ENCODE measurements at regions not wholly inside any gene's neighbourhood (a gene's known extent, or its start where the extent isn't known, plus 50 kb on each side); places are given as distances from the start of the nearest gene placed in this dataset.

DNA sequence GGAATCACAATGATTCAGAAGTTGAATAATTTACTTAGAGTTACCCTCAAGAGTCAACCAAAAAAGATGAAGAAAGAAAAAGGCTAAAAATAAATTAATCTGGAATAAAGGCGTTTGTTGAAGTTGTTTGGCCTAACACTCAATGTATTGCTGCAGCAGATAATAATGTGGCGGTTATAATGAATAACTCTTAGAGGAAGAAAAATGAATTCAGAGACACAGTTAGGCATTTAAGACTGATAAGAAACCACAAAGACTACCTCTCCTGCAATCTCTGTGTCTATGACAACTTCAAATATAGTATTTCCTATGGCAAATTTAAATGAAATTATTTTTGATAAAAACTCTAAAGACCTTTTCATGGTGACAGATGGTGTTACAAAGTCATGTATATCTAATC is 1369.1 kb upstream of the AGA start:
- no peaks in the 10 kb centered on the region for H3K27me3 ChIP-seq (ENCODE audit: insufficient read depth, low read length)
- no peaks in the 10 kb centered on the region for H3K4me1 ChIP-seq (ENCODE audit: insufficient read depth, low read length)
- no peak overlapping the region for H3K4me3 ChIP-seq (ENCODE audit: low read length)
- H3K9me3 ChIP-seq (ENCODE audit: low read depth, low read length): no peaks in the 10 kb centered on the region

DNA sequence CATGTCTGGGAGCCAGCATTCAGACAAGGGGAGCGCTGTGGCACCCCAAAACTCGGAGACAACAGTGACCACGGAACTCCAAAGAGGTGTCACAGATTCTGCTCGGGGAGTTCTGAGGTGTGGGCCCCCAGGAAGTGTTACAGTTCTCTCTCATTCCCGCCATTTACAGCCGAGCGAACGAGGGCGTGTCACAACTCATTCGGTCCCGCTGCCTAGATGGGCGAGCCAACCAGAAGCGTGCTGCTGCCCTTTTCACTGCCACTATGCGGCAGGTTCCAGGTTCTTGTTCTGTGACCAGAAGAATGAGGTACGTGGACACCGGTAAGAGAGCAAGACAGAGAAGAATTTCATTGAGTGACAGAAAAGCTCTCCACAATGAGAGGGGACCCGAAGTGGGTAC is 1370.6 kb upstream of the AGA start:
- H3K4me1 ChIP-seq (ENCODE audit: insufficient read depth, low read length): no peaks in the 10 kb centered on the region
- H3K27me3 ChIP-seq (ENCODE audit: insufficient read depth, low read length): no peaks in the 10 kb centered on the region
- no peaks in the 10 kb centered on the region for H3K9me3 ChIP-seq (ENCODE audit: low read depth, low read length)

DNA sequence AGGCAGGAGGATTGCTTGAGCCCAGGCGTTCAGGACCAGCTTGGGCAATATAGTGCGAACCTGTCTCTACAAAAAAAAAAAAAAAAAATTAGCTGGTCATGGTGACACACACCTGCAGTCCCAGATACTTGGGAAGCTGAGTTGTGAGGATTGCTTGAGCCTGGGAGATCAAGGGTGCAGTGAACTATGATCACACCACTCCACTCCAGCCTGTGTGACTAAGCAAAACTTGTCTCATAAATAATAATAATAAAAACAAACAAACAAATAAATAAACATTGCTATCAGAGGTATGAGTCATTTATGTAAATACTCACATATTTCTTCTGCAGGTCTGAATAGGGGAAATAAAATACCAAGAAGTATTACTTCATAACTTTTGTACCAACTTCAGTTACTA is 1372.7 kb upstream of the AGA start:
- H3K9me3 ChIP-seq (ENCODE audit: low read depth, low read length): no peaks in the 10 kb centered on the region
- no peak overlapping the region for H3K4me3 ChIP-seq (ENCODE audit: low read length)
- H3K4me1 ChIP-seq (ENCODE audit: insufficient read depth, low read length): no peaks in the 10 kb centered on the region
- H3K27me3 ChIP-seq (ENCODE audit: insufficient read depth, low read length): no peaks in the 10 kb centered on the region

More for the DNA sequence above, 1370.6 kb upstream of the AGA start:
- H3K4me3 ChIP-seq (ENCODE audit: low read length): no peak overlapping the region

DNA sequence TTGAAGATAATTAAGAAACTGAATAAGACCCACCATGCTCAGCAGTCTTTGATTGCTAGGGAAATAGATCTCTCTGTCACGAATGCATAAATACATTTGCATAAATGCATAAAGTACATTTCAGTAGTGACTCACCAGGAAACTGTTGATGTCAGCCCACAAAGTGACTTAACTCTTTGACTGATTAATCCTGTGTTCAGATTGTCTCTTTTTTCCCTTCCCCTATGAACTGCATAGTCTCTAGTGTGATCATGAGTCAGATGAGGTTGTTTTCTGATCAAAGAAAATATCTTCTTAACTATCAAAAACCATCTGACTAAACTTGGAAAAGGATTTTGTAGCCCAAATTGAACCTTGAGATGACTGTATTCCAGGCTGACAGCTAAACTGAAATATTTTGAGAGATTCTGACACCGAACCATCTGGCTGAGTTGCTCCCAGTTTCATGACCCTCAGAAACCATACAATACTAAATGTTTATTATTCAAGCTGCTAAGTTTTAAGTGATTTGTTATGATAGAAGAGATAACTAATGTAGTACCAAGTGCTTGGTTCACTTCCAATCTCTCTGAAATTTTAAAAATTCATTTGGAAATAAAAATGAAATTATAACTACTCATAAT is 1381.5 kb upstream of the AGA start:
- no peaks in the 10 kb centered on the region for H3K4me1 ChIP-seq (ENCODE audit: insufficient read depth, low read length)
- peaks cover 6% of the 10 kb centered on the region for H3K9me3 ChIP-seq (ENCODE audit: low read depth, low read length)
- H3K27me3 ChIP-seq (ENCODE audit: insufficient read depth, low read length): no peaks in the 10 kb centered on the region
- no peak overlapping the region for H3K4me3 ChIP-seq (ENCODE audit: low read length)

DNA sequence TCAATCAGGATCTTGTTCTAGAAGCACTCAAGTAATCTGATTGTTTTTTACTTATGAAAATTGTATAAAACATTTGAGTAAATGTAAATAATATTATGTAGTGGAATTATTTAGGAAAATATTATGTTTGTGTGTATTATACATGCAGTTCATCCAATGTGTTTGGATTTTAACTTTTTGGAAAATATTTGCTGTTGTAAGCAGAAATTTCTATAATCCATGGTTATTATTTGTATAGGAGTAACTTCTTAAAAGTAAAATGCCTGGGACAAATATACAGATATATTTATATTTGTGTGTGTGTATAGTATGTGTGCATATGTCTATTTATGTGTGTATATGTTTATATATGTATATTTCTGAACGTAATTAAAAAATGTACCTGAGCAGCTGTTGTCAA is 1394.6 kb upstream of the AGA start:
- Histone ChIP-seq H3K9me3 (ENCODE audit: low read depth, low read length) (no peaks in the 10 kb centered on the region), H3K4me1 (ENCODE audit: insufficient read depth, low read length) (no peaks in the 10 kb centered on the region), H3K4me3 (ENCODE audit: low read length) (no peak overlapping the region), H3K27me3 (ENCODE audit: insufficient read depth, low read length) (no peaks in the 10 kb centered on the region)

DNA sequence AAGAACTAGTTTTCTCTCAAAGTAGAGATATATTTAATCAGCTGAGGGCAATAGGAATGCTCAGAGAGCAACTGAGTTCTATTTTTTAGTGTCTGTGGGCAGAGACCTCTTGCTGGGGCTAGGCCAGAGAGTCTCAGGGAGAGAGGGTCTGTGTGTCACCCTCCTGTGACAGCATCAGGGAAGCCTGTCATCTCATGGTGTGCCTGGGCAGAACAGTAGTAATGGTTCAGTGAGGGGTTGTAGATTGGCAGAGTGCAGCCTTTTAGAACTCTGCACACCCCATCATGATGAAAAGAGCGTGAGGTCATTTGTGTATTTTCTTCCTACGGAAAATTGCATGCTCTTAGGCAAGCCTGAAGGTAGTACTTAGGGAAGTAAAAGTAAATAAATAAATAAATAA is 1396.5 kb upstream of the AGA start:
- no peaks in the 10 kb centered on the region for H3K27me3 ChIP-seq (ENCODE audit: insufficient read depth, low read length)
- no peaks in the 10 kb centered on the region for H3K4me1 ChIP-seq (ENCODE audit: insufficient read depth, low read length)
- peaks cover 9% of the 10 kb centered on the region for H3K9me3 ChIP-seq (ENCODE audit: low read depth, low read length)
- no peak overlapping the region for H3K4me3 ChIP-seq (ENCODE audit: low read length)

DNA sequence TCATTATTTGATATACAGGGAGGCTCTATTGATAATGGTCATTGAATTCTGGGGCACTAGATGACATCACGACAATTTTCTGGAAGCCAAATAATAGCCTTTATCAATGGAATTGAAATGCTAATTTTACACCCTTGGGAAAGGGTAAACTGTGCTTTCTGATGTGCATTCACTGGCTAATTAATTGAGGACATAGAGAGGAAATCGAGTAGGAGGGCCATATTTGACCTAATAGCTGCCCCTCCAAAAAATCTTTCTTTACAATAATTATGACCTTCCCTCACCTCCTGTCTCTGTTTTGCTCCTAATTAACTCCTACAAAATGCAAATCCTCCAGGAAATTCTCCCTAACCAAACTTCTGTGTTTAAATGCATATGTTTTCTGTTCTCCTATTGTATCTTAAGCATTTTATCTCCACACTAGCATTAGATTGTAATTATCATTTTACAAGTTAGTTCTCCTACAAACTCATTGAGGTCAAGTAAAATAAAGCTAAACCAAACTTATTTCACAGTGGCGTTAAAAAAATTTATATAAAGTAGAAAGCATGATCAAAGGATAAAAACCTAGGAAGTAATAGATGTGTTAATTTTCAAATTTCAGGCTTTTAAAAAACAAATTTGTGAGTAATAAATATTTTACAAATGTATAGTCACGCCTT is 1414.0 kb upstream of the AGA start:
- Histone ChIP-seq H3K4me3 (ENCODE audit: low read length) (no peak overlapping the region), H3K27me3 (ENCODE audit: insufficient read depth, low read length) (no peaks in the 10 kb centered on the region), H3K4me1 (ENCODE audit: insufficient read depth, low read length) (no peaks in the 10 kb centered on the region), H3K9me3 (ENCODE audit: low read depth, low read length) (peaks cover 5% of the 10 kb centered on the region)

DNA sequence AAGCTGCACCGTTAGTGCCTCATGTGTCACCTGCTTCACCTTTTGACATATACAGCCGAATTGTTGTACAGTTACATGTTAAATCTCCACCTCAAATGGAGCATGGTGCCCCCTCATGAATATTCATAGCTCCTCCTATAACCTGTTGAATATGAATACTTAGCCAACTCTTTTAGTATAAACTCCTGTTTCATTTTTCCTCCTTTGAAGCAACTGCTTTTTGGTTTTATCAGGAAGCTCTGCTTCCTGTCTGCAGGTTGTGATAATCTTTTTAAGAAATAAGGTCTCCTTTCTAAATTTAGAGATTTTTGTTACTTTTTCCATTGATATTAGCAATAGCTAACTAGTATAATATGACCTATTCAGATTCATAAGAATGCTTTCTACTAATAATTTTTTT is 1429.2 kb upstream of the AGA start:
- Histone ChIP-seq H3K9me3 (ENCODE audit: low read depth, low read length) (no peaks in the 10 kb centered on the region), H3K4me1 (ENCODE audit: insufficient read depth, low read length) (no peaks in the 10 kb centered on the region), H3K4me3 (ENCODE audit: low read length) (no peak overlapping the region), H3K27me3 (ENCODE audit: insufficient read depth, low read length) (no peaks in the 10 kb centered on the region)

DNA sequence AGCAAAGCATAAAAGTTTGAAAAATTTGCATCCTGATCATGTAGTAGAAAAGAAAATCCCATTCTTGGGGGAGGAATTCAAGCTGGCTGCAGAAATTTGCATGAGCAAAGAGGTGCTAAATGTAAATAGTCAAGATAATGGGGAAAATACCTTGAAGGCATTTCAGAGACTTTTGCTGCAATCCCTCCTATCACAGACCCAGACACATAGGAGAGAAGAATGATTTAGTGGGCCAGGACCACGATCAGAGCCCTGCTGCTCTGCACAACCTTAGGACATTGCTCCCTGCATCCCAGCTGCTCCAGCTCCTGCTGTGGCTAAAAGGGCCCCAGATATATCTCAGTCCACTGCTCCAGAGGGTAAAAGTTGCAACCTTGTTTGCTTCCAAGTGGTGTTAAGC is 1439.7 kb upstream of the AGA start:
- H3K4me3 ChIP-seq (ENCODE audit: low read length): no peak overlapping the region
- no peaks in the 10 kb centered on the region for H3K9me3 ChIP-seq (ENCODE audit: low read depth, low read length)
- H3K27me3 ChIP-seq (ENCODE audit: insufficient read depth, low read length): no peaks in the 10 kb centered on the region
- H3K4me1 ChIP-seq (ENCODE audit: insufficient read depth, low read length): no peaks in the 10 kb centered on the region

DNA sequence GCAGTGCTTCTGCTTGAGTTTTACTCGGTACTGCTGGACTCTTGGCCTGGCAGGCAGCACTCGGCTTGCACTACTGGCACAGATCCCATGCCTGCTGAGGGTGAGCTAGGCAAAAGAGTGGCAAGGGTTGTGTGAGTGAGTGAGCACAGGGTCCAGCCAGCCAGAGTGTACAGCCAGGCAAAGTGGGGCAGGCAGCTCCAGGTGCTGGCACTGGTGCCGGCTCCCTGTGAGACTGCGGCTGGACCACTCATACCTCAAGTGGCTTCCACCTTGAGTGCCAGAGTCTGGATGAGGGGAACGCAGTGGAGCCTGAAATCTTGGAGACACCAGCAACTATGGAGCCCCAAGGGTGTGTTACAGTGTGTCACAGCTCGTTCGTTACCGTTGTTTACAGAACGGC is 1451.9 kb upstream of the AGA start:
- Histone ChIP-seq H3K4me1 (ENCODE audit: insufficient read depth, low read length) (no peaks in the 10 kb centered on the region), H3K9me3 (ENCODE audit: low read depth, low read length) (peaks cover 6% of the 10 kb centered on the region), H3K4me3 (ENCODE audit: low read length) (no peak overlapping the region), H3K27me3 (ENCODE audit: insufficient read depth, low read length) (no peaks in the 10 kb centered on the region)

DNA sequence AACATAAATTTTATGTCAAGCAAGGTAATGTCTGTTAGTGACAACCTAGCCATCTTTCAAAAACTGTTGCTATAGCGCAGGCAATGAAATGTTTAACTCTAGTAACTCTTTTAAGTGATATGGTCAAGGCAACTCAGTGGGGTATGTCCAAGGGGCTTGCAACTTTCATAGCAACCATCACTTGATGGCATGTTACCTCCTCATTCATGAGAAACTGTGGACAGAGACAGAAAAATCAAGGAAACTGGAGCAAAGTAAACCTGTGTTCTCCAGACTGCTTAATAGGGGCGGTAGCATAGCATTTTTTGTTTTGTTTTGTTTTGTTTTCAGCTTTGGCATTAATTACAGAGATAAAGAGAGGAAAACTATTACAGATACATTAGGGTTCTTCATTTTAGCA is 1456.8 kb upstream of the AGA start:
- Histone ChIP-seq H3K4me1 (ENCODE audit: insufficient read depth, low read length) (no peaks in the 10 kb centered on the region), H3K27me3 (ENCODE audit: insufficient read depth, low read length) (no peaks in the 10 kb centered on the region), H3K4me3 (ENCODE audit: low read length) (no peak overlapping the region), H3K9me3 (ENCODE audit: low read depth, low read length) (peaks cover 6% of the 10 kb centered on the region)

DNA sequence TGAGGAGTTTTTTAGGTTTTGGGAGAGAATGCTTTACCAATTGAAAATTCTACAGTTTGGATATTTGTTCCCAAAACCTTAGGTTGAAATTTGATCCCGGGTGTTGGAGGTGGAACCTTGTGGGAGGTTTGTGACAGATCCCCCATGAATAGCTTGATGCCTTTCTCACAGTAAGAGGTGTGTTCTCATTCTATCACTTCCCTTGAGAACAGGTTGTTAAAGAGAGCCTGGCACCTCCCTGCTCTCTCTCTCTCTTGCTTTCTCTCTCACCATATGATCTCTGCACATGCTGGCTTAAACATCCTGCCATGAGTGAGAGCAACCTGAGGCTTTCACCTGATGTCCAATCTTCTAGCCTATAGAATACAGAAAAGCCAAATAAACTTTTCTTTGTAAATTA is 1475.5 kb upstream of the AGA start:
- Histone ChIP-seq H3K4me3 (ENCODE audit: low read length) (no peak overlapping the region), H3K9me3 (ENCODE audit: low read depth, low read length) (no peaks in the 10 kb centered on the region), H3K4me1 (ENCODE audit: insufficient read depth, low read length) (no peaks in the 10 kb centered on the region), H3K27me3 (ENCODE audit: insufficient read depth, low read length) (no peaks in the 10 kb centered on the region)

DNA sequence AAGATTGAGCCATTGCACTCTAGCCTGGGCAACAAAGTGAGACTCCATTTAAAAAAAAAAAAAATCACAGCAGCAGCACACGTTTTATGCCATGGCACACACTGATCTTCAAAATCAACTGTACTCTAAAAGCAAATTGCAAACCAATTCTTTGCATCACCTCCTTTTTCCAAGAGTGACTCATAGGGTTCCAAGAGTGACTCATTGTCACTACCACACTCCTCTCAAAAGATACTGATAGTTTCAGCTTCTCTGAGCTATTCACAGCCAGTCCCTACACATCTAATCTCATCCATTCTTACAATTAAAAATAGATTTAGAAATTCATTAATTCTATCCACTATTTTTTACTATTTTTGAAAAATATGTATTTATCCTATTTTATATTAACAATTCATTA is 1494.9 kb upstream of the AGA start:
- H3K4me3 ChIP-seq (ENCODE audit: low read length): no peak overlapping the region
- no peaks in the 10 kb centered on the region for H3K27me3 ChIP-seq (ENCODE audit: insufficient read depth, low read length)

DNA sequence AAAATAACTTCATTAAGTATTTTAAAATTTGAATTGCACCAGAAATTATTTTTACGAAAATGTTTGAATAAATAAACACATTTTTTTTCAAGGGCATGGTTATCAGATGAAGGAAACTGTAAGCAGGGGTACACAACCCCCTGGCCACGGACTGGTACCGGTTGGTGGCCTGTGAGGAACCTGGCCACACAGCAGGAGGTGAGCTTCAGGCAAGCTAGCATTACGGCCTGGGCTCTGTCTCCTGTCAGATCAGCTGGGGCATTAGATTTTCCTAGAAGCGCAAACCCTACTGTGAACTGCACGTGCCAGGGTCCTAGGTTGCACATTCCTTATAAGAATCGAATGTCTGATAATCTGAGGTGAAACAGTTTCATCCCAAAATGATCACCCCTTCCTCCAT is 1499.7 kb upstream of the AGA start:
- H3K4me1 ChIP-seq (ENCODE audit: insufficient read depth, low read length): no peaks in the 10 kb centered on the region

More for the DNA sequence above, 1494.9 kb upstream of the AGA start:
- Histone ChIP-seq H3K9me3 (ENCODE audit: low read depth, low read length) (no peaks in the 10 kb centered on the region), H3K4me1 (ENCODE audit: insufficient read depth, low read length) (no peaks in the 10 kb centered on the region)

DNA sequence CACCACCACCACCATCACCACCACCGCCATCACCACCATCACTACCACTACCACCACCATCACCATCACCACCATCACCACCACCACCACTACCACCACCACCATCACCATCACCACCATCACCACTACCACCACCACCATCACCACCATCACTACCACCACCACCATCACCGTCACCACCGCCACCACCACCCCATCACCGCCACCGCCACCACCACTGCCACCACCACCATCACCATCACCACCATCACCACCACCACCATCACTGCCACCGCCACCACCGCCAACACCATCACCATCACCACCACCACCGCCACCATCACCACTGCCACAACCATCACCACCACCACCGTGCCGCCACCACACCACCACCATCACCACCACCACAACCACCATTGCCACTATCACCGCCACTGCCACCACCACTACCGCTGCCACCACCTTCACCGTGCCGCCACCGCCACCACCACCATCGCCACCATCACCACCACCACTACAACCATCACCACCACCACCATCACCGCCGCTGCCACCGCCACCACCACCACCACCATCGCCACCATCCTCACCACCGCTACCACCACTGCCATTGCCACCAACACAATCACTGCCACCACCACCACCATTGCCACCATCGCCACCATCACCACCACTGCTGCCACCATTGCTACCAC is 1511.3 kb upstream of the AGA start:
- Histone ChIP-seq H3K27me3 (ENCODE audit: insufficient read depth, low read length) (no peaks in the 10 kb centered on the region), H3K4me3 (ENCODE audit: low read length) (no peak overlapping the region), H3K4me1 (ENCODE audit: insufficient read depth, low read length) (no peaks in the 10 kb centered on the region), H3K9me3 (ENCODE audit: low read depth, low read length) (no peaks in the 10 kb centered on the region)

More for the DNA sequence above, 1499.7 kb upstream of the AGA start:
- Histone ChIP-seq H3K27me3 (ENCODE audit: insufficient read depth, low read length) (no peaks in the 10 kb centered on the region), H3K4me3 (ENCODE audit: low read length) (no peak overlapping the region), H3K9me3 (ENCODE audit: low read depth, low read length) (no peaks in the 10 kb centered on the region)

DNA sequence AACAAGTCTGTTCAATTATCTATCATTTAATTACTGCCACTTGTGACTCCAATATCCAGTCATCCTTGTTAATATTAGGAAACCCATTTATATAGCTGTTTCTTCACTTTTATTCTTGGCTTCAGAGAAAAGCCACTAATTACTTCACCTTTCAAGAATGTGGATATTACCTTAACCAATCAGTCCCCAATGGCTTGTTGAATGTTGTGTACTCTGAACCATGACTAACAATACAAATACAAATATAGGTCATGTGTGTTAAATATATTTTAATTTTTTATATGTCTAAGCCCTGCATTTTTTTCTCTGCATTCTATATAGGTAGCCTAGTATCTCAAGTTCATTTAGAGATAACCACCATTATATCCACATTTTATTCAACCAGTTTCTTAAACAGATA is 1513.4 kb upstream of the AGA start:
- Histone ChIP-seq H3K9me3 (ENCODE audit: low read depth, low read length) (no peaks in the 10 kb centered on the region), H3K4me1 (ENCODE audit: insufficient read depth, low read length) (no peaks in the 10 kb centered on the region), H3K27me3 (ENCODE audit: insufficient read depth, low read length) (no peaks in the 10 kb centered on the region), H3K4me3 (ENCODE audit: low read length) (no peak overlapping the region)
